Smooth muscle cell (in vitro differentiated cells): ENCODE measurements at regions not wholly inside any gene's neighbourhood (a gene's known extent, or its start where the extent isn't known, plus 50 kb on each side); places are given as distances from the start of the nearest gene placed in this dataset.
"Not testable (repeated sequence)": the region's sequence is repeated elsewhere in the genome, so short reads cannot be mapped to it uniquely, and the experiment has no call there.

Experiments used
- DNase-seq: peaks from one replicate; lab custom pipeline; 2025; ENCODE audit not compliant: unreplicated experiment; lab: John Stamatoyannopoulos, UW
- H2AFZ ChIP-seq: fragments of 200-600 bp; sonication (generic); 2 replicates; pipeline ENCODE4 v1.6.0; 2016; ENCODE audit warnings: antibody characterized with exemption, low read depth, mild to moderate bottlenecking
- H3F3A ChIP-seq: fragments of 200-600 bp; sonication (generic); 2 replicates; pipeline ENCODE4 v1.6.0; 2017; ENCODE audit warnings: antibody characterized with exemption, low read depth
- H3K27ac ChIP-seq: fragments of 200-600 bp; sonication (generic); 2 replicates; pipeline ENCODE4 v1.5.1; 2016; ENCODE audit warnings: low read depth, mild to moderate bottlenecking
- H3K27me3 ChIP-seq: fragments of 200-600 bp; sonication (generic); 2 replicates; pipeline ENCODE4 v1.6.1; 2016; ENCODE audit warnings: low read depth, mild to moderate bottlenecking
- H3K36me3 ChIP-seq: fragments of 200-600 bp; sonication (generic); 2 replicates; pipeline ENCODE4 v1.5.1; 2016; ENCODE audit warnings: low read depth
- H3K4me1 ChIP-seq: fragments of 200-600 bp; sonication (generic); 2 replicates; pipeline ENCODE4 v1.5.1; 2016; ENCODE audit warnings: low read depth
- H3K4me2 ChIP-seq: fragments of 200-600 bp; sonication (generic); 2 replicates; pipeline ENCODE4 v1.6.0; 2016; ENCODE audit warnings: mild to moderate bottlenecking
- H3K4me3 ChIP-seq: fragments of 200-600 bp; sonication (generic); 2 replicates; pipeline ENCODE4 v1.5.1; 2016; ENCODE audit warnings: mild to moderate bottlenecking
- H3K79me2 ChIP-seq: fragments of 200-600 bp; sonication (generic); 2 replicates; pipeline ENCODE4 v1.6.0; 2016; ENCODE audit warnings: low read depth, mild to moderate bottlenecking
- H3K9ac ChIP-seq: fragments of 200-600 bp; sonication (generic); 2 replicates; pipeline ENCODE4 v1.6.0; 2016; ENCODE audit warnings: low read depth
- H3K9me3 ChIP-seq: fragments of 200-600 bp; sonication (generic); replicated peaks from 2 replicates; pipeline ENCODE4 v1.5.1; 2016; ENCODE audit warnings: low read depth
- H4K20me1 ChIP-seq: fragments of 200-600 bp; sonication (generic); 2 replicates; pipeline ENCODE4 v1.6.0; 2016; ENCODE audit warnings: low read depth
- CTCF ChIP-seq: fragments of 200-600 bp; sonication (generic); IDR thresholded peaks from 2 replicates; pipeline ENCODE4 v1.5.1; 2017; ENCODE audit warnings: borderline replicate concordance, mild to moderate bottlenecking, antibody characterized with exemption; ENCODE audit not compliant: insufficient read depth, poor library complexity, severe bottlenecking
- WGBS: methylation state at CpG from one replicate; pipeline ENCODE4 v1.1.7; 2016; ENCODE audit warnings: low lambda C conversion rate; 5-methylcytosine and 5-hydroxymethylcytosine counted together

- H3K4me2 ChIP-seq = no peak overlapping the region
- H3K4me1 ChIP-seq = no peaks in the 10 kb centered on the region
- no peaks in the 10 kb centered on the region for H3K27me3 ChIP-seq
- H3K4me3 ChIP-seq = no peak overlapping the region
- H3F3A ChIP-seq = no peaks in the 10 kb centered on the region
- no peak overlapping the region for H2AFZ ChIP-seq
- no peak for DNase-seq
- TF ChIP-seq CTCF = no peak
- no peaks in the 10 kb centered on the region for H3K36me3 ChIP-seq
- peaks cover 6% of the 10 kb centered on the region for H3K9me3 ChIP-seq
- H3K27ac ChIP-seq = no peak overlapping the region
- H3K9ac ChIP-seq = no peak overlapping the region
- H4K20me1 ChIP-seq = no peaks in the 10 kb centered on the region
- no peaks in the 10 kb centered on the region for H3K79me2 ChIP-seq
- WGBS = 97% methylated on average over 2 of the region's 2 CpGs
These were observed 406.2 kb upstream of the FTMT start for GRCh38 chr5:121445511-121445910.

- Histone ChIP-seq H3F3A (no peaks in the 10 kb centered on the region), H3K4me2 (no peak overlapping the region), H3K27ac (no peak overlapping the region), H4K20me1 (no peaks in the 10 kb centered on the region), H3K79me2 (no peaks in the 10 kb centered on the region), H3K9ac (no peak overlapping the region), H3K4me1 (no peaks in the 10 kb centered on the region), H2AFZ (no peak overlapping the region), H3K27me3 (peaks cover 17% of the 10 kb centered on the region), H3K9me3 (no peaks in the 10 kb centered on the region), H3K36me3 (no peaks in the 10 kb centered on the region), H3K4me3 (no peak overlapping the region)
- TF ChIP-seq CTCF = no peak
- DNase-seq = no peak
- 71% methylated on average over 3 of the region's 3 CpGs for WGBS
These were observed 389.2 kb upstream of the FTMT start for GRCh38 chr5:121462441-121462840.

GRCh38 chr5:121471222-121471621 is 380.5 kb upstream of the FTMT start:
- H4K20me1 ChIP-seq, H3K27ac ChIP-seq, H3K27me3 ChIP-seq, H3K4me3 ChIP-seq, H3F3A ChIP-seq, H3K4me1 ChIP-seq, H2AFZ ChIP-seq, H3K36me3 ChIP-seq, DNase-seq, H3K79me2 ChIP-seq, H3K9ac ChIP-seq, H3K9me3 ChIP-seq, H3K4me2 ChIP-seq: not testable (repeated sequence)

GRCh38 chr5:121478636-121479035 is 373.0 kb upstream of the FTMT start:
- no peak for TF ChIP-seq CTCF
- Histone ChIP-seq H3K4me3 (no peak overlapping the region), H3K36me3 (no peaks in the 10 kb centered on the region), H3F3A (no peaks in the 10 kb centered on the region), H3K9ac (no peak overlapping the region), H2AFZ (peak overlapping the region; percentile 19), H4K20me1 (no peaks in the 10 kb centered on the region), H3K27ac (no peak overlapping the region), H3K27me3 (no peaks in the 10 kb centered on the region), H3K79me2 (no peaks in the 10 kb centered on the region), H3K4me2 (no peak overlapping the region), H3K9me3 (no peaks in the 10 kb centered on the region), H3K4me1 (peaks cover 8% of the 10 kb centered on the region)
- WGBS = 51% methylated on average over 3 of the region's 3 CpGs
- DNase-seq = no peak
